GM13977 (cell line): ENCODE measurements at regions not wholly inside any gene's neighbourhood (a gene's known extent, or its start where the extent isn't known, plus 50 kb on each side); places are given as distances from the start of the nearest gene placed in this dataset.

Source experiments
- DNase-seq: peaks from one replicate; pipeline ENCODE4 v3.0.0; 2012; ENCODE audit warnings: low spot score
- CTCF ChIP-seq: IDR thresholded peaks from 2 replicates; pipeline ENCODE4 v1.5.1; 2012; ENCODE audit warnings: mild to moderate bottlenecking, control low read depth; ENCODE audit not compliant: insufficient read depth; ENCODE audit errors: extremely low read depth, missing control alignments
- in situ Hi-C: fragments of 300-500 bp; cut with MboI; formaldehyde crosslinking; loops from one replicate; pipeline ENCODE4 v1.12.0; 2022; ENCODE audit warnings: low sequenced_read_pairs, low pct_unique_long_range_greater_than_20kb, mixed read lengths, inconsistent platforms; ENCODE audit not compliant: unreplicated experiment

GRCh38 chr9:135214054-135214640 lies 126.7 kb downstream of the OLFM1 start:
- in situ Hi-C loops, result no loop called here
- TF ChIP-seq CTCF, result no peak
- no peak for DNase-seq

GRCh38 chr9:135214706-135215105 lies 127.2 kb downstream of the OLFM1 start:
- in situ Hi-C loops, result no loop called here
- no peak for DNase-seq
- TF ChIP-seq CTCF, result no peak

GRCh38 chr9:135215571-135216161 lies 128.2 kb downstream of the OLFM1 start:
- TF ChIP-seq CTCF, result no peak

DNA sequence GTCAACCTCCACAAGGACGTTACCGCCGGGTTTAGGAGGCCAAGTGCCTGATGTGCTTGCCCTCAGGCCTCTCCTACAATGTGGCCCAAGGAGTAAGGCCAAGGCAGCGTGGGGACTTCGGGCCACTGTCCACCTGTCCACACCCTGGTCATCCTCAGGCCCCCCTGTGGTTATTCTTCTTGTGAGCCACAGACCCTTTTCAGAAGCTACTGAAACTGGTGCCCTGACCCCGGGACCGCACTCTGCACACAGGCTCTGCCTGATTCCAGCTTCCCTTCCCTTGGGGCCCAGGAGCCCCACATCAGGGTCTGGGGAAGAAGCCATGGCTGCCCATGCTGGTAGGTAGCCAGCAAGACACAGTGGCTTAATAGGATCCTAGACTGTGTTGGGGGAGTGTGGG lies 128.8 kb downstream of the OLFM1 start:
- DNase-seq, result no peak
- no peak for TF ChIP-seq CTCF
- in situ Hi-C loops, result no loop called here

More at GRCh38 chr9:135215571-135216161, 128.2 kb downstream of the OLFM1 start:
- no peak for DNase-seq
- in situ Hi-C loops, result no loop called here

GRCh38 chr9:135216791-135217441 lies 129.4 kb downstream of the OLFM1 start:
- no peak for DNase-seq
- no peak for TF ChIP-seq CTCF
- in situ Hi-C loops, result no loop called here

- no peak for DNase-seq
- TF ChIP-seq CTCF, result no peak
- in situ Hi-C loops, result no loop called here
Measured at GRCh38 chr9:135217836-135218235, 130.4 kb downstream of the OLFM1 start.
